ACC112 (cell line): ENCODE measurements at regions not wholly inside any gene's neighbourhood (a gene's known extent, or its start where the extent isn't known, plus 50 kb on each side); places are given as distances from the start of the nearest gene placed in this dataset.
"Not testable (repeated sequence)": the region's sequence is repeated elsewhere in the genome, so short reads cannot be mapped to it uniquely, and the experiment has no call there.

Experiments used
- H2AFZ ChIP-seq: fragments of 200-600 bp; sonication (generic); one replicate; pipeline ENCODE4 v1.6.0; 2017; ENCODE audit warnings: antibody characterized with exemption, low read length; ENCODE audit not compliant: unreplicated experiment
- H3K27ac ChIP-seq: fragments of 200-600 bp; sonication (generic); 2 replicates; pipeline ENCODE4 v1.5.1; 2014; ENCODE audit warnings: low read depth, mild to moderate bottlenecking, antibody characterized with exemption, low read length, moderate library complexity
- H3K27me3 ChIP-seq: fragments of 200-600 bp; sonication (generic); 2 replicates; pipeline ENCODE4 v1.6.1; 2014; ENCODE audit warnings: mild to moderate bottlenecking, antibody characterized with exemption, low read length, moderate library complexity, mixed read lengths; ENCODE audit not compliant: insufficient read depth
- H3K36me3 ChIP-seq: fragments of 200-600 bp; sonication (generic); 2 replicates; pipeline ENCODE4 v1.6.1; 2016; ENCODE audit warnings: mild to moderate bottlenecking, antibody characterized with exemption, low read length, moderate library complexity, mixed read lengths; ENCODE audit not compliant: insufficient read depth
- H3K4me1 ChIP-seq: fragments of 200-600 bp; sonication (generic); one replicate; pipeline ENCODE4 v1.6.1; 2016; ENCODE audit warnings: low read length, mixed read lengths; ENCODE audit not compliant: insufficient read depth, unreplicated experiment, control insufficient read depth
- H3K4me3 ChIP-seq: fragments of 200-600 bp; sonication (generic); 2 replicates; pipeline ENCODE4 v1.5.1; 2014; ENCODE audit warnings: mild to moderate bottlenecking, low read depth, low read length
- H3K79me2 ChIP-seq: fragments of 200-600 bp; sonication (generic); one replicate; pipeline ENCODE4 v1.6.0; 2016; ENCODE audit warnings: low read length; ENCODE audit not compliant: control insufficient read depth, unreplicated experiment, insufficient read depth

DNA sequence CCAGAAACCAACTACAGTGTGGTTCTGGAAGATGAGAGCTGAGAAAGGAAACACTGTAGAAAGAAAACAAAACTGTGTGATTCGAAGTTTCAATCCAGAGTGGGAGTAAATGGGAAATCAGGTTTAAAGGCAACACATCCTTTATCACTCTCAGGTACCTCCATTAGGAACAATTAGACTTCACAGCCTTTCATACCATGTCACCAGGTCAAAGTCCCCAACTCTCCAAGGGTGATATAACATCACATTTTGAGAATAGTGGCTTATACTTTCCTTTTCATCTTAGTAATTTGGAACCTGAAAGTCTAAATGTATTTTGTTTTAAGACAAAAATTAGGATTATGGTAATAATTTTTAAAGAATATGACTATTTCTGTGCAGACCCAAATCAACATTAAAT lies 194.9 kb upstream of the WWC1 start:
- H2AFZ ChIP-seq = no peak overlapping the region
- H3K36me3 ChIP-seq = no peaks in the 10 kb centered on the region
- no peaks in the 10 kb centered on the region for H3K27me3 ChIP-seq

GRCh38 chr5:168097876-168098653 lies 193.4 kb upstream of the WWC1 start:
- no peaks in the 10 kb centered on the region for H3K36me3 ChIP-seq
- no peak overlapping the region for H3K4me3 ChIP-seq
- H2AFZ ChIP-seq = no peak overlapping the region
- no peaks in the 10 kb centered on the region for H3K79me2 ChIP-seq
- H3K4me1 ChIP-seq = no peaks in the 10 kb centered on the region
- H3K27me3 ChIP-seq = no peaks in the 10 kb centered on the region
- H3K27ac ChIP-seq = no peak overlapping the region

More for the DNA sequence above, 194.9 kb upstream of the WWC1 start:
- Histone ChIP-seq H3K4me3 (no peak overlapping the region), H3K4me1 (no peaks in the 10 kb centered on the region), H3K27ac (no peak overlapping the region), H3K79me2 (no peaks in the 10 kb centered on the region)

- H3K27ac ChIP-seq = no peak overlapping the region
- no peaks in the 10 kb centered on the region for H3K4me1 ChIP-seq
- H3K27me3 ChIP-seq = no peaks in the 10 kb centered on the region
- H3K4me3 ChIP-seq = no peak overlapping the region
- H2AFZ ChIP-seq = no peak overlapping the region
- H3K36me3 ChIP-seq = no peaks in the 10 kb centered on the region
- no peaks in the 10 kb centered on the region for H3K79me2 ChIP-seq
Measured at GRCh38 chr5:168101352-168101751, 190.1 kb upstream of the WWC1 start.

DNA sequence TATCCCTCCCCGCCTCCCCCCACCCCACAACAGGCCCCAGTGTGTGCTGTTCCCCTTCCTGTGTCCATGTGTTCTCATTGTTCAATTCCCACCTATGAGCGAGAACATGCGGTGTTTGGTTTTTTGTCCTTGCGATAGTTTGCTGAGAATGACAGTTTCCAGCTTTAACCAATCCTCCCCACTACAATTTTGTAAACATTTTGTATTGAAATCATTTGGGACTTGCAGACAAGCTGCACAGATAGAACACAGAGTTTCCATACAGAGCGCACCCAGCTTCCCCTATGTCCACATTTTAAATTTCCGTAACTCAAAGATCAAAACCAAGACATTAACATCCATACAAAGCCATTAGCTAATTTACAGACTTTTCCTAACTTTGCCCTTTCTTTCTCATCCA lies 188.4 kb upstream of the WWC1 start:
- H3K4me3 ChIP-seq, H3K36me3 ChIP-seq, H3K79me2 ChIP-seq, H3K4me1 ChIP-seq, H2AFZ ChIP-seq, H3K27me3 ChIP-seq, H3K27ac ChIP-seq: not testable (repeated sequence)

- no peak overlapping the region for H3K27ac ChIP-seq
- no peak overlapping the region for H3K4me3 ChIP-seq
- no peak overlapping the region for H2AFZ ChIP-seq
- H3K4me1 ChIP-seq = no peaks in the 10 kb centered on the region
- H3K27me3 ChIP-seq = no peaks in the 10 kb centered on the region; the same call in 1 of the 2 replicates
- H3K79me2 ChIP-seq = no peaks in the 10 kb centered on the region
- no peaks in the 10 kb centered on the region for H3K36me3 ChIP-seq
Measured at GRCh38 chr5:168104350-168104749, 187.1 kb upstream of the WWC1 start.

DNA sequence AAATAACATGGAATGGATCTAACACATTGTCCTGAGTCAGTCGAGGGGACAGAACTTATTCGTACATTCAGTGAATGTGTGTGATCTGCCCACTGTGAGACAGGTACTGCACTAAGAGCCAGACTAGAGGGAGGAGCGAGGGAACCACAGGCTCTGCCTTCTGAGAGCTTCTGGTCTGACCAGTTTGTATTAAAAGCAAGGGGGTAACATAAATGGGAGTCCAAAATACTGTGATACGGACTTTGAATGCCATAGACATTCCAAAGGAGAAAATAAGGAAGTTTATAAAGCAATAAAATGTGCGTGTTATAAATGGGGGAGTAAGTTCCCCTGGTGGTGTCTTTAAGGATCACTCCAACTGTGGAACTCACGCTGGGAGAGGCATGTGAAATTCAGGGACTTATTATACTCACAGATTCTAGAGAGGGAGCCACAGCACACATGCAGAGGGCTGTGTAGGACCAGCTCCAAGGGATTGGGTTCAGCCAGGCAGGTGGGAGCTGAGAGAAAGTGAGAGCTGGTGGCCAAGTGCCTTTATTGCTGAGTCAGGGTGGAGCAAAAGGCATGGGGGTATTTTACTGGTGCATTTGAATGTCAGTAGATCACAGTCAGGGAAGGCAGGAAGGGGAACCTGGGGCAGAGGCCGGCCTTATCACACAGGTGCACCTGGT lies 186.5 kb upstream of the WWC1 start:
- H3K27ac ChIP-seq = no peak overlapping the region
- H3K36me3 ChIP-seq = no peaks in the 10 kb centered on the region
- H3K4me3 ChIP-seq = no peak overlapping the region

DNA sequence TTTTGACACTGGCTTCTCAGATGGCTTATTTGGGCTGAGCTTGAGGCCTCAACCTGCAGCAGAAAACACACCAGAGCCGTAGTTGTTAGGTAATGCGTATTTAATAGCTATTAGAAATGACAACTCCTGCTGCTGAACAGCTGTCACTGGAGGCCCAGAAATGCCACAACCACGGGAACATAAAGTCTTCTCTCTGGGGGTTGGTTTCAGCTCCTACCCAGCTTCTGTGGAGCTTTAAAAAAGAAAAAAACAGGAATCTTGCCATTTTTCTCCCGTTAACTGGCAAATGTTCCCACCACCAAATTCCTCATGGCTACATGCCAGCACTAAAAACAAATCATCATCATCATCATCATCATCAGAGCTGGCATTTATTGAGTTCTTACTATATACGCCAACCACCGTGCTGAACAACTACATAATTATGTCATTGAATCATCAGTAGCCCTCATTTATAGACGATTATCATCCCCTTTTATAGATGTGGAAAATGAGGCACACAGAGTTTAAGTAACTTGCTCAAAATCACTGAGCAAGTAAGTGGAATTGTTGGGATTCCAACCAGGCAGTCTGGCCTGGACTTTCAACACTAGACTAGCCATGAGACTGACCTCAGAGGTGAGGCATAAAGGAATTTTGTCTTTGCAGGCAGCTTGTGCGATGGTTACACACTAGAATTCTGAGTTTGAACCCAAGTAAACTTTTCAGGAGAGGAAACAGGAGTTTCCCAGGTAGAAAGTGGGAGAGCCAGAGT lies 185.3 kb upstream of the WWC1 start:
- Histone ChIP-seq H3K36me3 (no peaks in the 10 kb centered on the region), H3K4me3 (no peak overlapping the region), H3K79me2 (no peaks in the 10 kb centered on the region), H3K27me3 (no peaks in the 10 kb centered on the region; the same call in 1 of the 2 replicates), H2AFZ (no peak overlapping the region), H3K4me1 (no peaks in the 10 kb centered on the region), H3K27ac (no peak overlapping the region)

More for the DNA sequence above, 186.5 kb upstream of the WWC1 start:
- no peaks in the 10 kb centered on the region for H3K4me1 ChIP-seq
- no peak overlapping the region for H2AFZ ChIP-seq
- H3K79me2 ChIP-seq = no peaks in the 10 kb centered on the region
- no peaks in the 10 kb centered on the region; the same call in 1 of the 2 replicates for H3K27me3 ChIP-seq

DNA sequence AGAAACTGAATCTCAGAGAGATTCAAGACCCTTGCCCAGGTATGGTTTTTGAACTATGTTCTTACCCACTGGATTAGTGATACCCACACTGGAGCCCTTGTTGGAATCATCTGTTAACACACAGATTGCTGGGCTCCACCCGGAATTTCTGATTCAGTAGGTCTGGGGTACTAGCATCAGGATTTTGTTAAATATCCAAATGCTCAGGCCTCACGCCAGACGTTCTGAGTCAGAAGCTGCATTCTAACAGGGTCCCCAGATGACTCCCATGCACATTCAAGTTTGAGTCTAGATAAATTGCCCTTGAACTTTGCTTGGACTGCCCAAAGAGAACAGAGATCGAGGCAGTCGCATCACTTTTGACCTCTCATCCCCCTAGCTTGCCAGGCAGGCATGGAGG lies 182.0 kb upstream of the WWC1 start:
- Histone ChIP-seq H3K36me3 (no peaks in the 10 kb centered on the region), H2AFZ (no peak overlapping the region), H3K4me3 (no peak overlapping the region)

GRCh38 chr5:168110384-168110783 lies 181.1 kb upstream of the WWC1 start:
- Histone ChIP-seq H2AFZ (no peak overlapping the region), H3K36me3 (no peaks in the 10 kb centered on the region), H3K4me1 (no peaks in the 10 kb centered on the region), H3K27me3 (no peaks in the 10 kb centered on the region; the same call in 1 of the 2 replicates), H3K79me2 (no peaks in the 10 kb centered on the region), H3K4me3 (no peak overlapping the region), H3K27ac (no peak overlapping the region)

More for the DNA sequence above, 182.0 kb upstream of the WWC1 start:
- H3K4me1 ChIP-seq = no peaks in the 10 kb centered on the region
- no peak overlapping the region for H3K27ac ChIP-seq
- no peaks in the 10 kb centered on the region; the same call in 1 of the 2 replicates for H3K27me3 ChIP-seq
- H3K79me2 ChIP-seq = no peaks in the 10 kb centered on the region

GRCh38 chr5:168110870-168111832 lies 180.3 kb upstream of the WWC1 start:
- no peak overlapping the region for H2AFZ ChIP-seq
- H3K4me3 ChIP-seq = no peak overlapping the region
- H3K79me2 ChIP-seq = no peaks in the 10 kb centered on the region
- H3K27ac ChIP-seq = no peak overlapping the region
- H3K4me1 ChIP-seq = no peaks in the 10 kb centered on the region
- no peaks in the 10 kb centered on the region; the same call in 1 of the 2 replicates for H3K27me3 ChIP-seq
- no peaks in the 10 kb centered on the region for H3K36me3 ChIP-seq
